Ishikawa (cell line): ENCODE measurements at regions not wholly inside any gene's neighbourhood (a gene's known extent, or its start where the extent isn't known, plus 50 kb on each side); places are given as distances from the start of the nearest gene placed in this dataset.

Experiments
- EP300 ChIP-seq: IDR thresholded peaks from 2 replicates; pipeline ENCODE4 v1.6.1; 2012; ENCODE audit warnings: borderline replicate concordance
- NFIC ChIP-seq: IDR thresholded peaks from 2 replicates; pipeline ENCODE4 v1.6.1; 2012
- RAD21 ChIP-seq: IDR thresholded peaks from 2 replicates; pipeline ENCODE4 v1.6.1; 2012; ENCODE audit warnings: low read depth

DNA sequence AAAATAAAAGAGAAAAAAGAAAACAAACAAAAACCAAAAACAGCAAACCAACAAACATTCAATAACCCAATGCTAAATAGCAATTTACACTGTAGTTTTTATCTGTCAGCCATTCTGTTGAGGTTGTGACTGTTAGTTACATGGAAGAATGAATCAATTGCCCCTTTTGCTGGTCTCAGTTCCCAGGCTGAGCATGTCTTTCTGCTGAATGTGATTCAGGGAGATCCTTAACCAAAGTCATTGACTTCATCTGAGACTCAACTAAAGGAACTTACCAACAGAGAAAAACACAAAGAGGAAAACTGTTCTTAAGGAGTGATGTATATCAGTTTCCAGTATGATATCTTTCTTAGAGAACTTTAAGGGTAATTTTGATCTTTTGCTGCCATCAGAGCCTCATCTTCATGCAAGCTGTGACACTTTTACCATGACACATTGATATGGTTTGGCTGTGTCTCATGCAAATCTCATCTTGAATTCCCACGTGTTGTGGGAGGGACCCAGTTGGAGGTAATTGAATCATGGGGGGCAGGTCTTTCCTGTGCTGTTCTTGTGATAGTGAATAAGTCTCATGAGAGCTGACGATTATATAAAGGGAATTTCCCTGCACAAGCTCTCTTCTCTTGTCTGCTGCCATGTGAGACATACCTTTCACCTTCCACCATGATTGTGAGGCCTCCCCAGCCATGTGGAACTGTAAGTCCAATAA, 469.8 kb downstream of the KIF20B start:
- no peak for TF ChIP-seq RAD21
- TF ChIP-seq EP300, result no peak
- no peak for TF ChIP-seq NFIC
